HG03097 (cell line): ENCODE measurements at regions not wholly inside any gene's neighbourhood (a gene's known extent, or its start where the extent isn't known, plus 50 kb on each side); places are given as distances from the start of the nearest gene placed in this dataset.

Experiments used
- ATAC-seq: cut with Tn5 transposase; IDR thresholded peaks from one replicate; pipeline ENCODE4 v1.9.1; 2021; ENCODE audit not compliant: unreplicated experiment, low FRiP score

- no peak for ATAC-seq
These were observed 411.0 kb downstream of the KCNJ3 start for GRCh38 chr2:155109527-155109926.

- no peak for ATAC-seq
These were observed 401.8 kb downstream of the KCNJ3 start for GRCh38 chr2:155100261-155100660.

GRCh38 chr2:155099784-155100183, 401.3 kb downstream of the KCNJ3 start:
- ATAC-seq: no peak

GRCh38 chr2:155095613-155096012, 397.1 kb downstream of the KCNJ3 start:
- ATAC-seq: no peak

- ATAC-seq: no peak
These were observed 381.9 kb downstream of the KCNJ3 start for GRCh38 chr2:155080373-155080772.

GRCh38 chr2:155070489-155070888, 372.0 kb downstream of the KCNJ3 start:
- no peak for ATAC-seq

GRCh38 chr2:155062922-155063258, 364.4 kb downstream of the KCNJ3 start:
- no peak for ATAC-seq

- no peak for ATAC-seq
These were observed 363.9 kb downstream of the KCNJ3 start for GRCh38 chr2:155062250-155062921.

- no peak for ATAC-seq
These were observed 362.4 kb downstream of the KCNJ3 start for GRCh38 chr2:155060896-155061295.

- ATAC-seq: no peak
These were observed 356.2 kb downstream of the KCNJ3 start for GRCh38 chr2:155054712-155055111.

GRCh38 chr2:155043097-155043496, 344.6 kb downstream of the KCNJ3 start:
- no peak for ATAC-seq

- ATAC-seq: no peak
These were observed 336.8 kb downstream of the KCNJ3 start for GRCh38 chr2:155035308-155035707.

- ATAC-seq: no peak
These were observed 335.2 kb downstream of the KCNJ3 start for GRCh38 chr2:155033652-155034051.

- ATAC-seq: no peak
These were observed 331.8 kb downstream of the KCNJ3 start for GRCh38 chr2:155030296-155030695.

GRCh38 chr2:155026651-155027174, 328.2 kb downstream of the KCNJ3 start:
- ATAC-seq: no peak

GRCh38 chr2:155023674-155024073, 325.2 kb downstream of the KCNJ3 start:
- ATAC-seq: no peak

- ATAC-seq: no peak
These were observed 324.0 kb downstream of the KCNJ3 start for GRCh38 chr2:155022531-155022930.

GRCh38 chr2:155021618-155022017, 323.1 kb downstream of the KCNJ3 start:
- ATAC-seq: no peak

GRCh38 chr2:155020246-155020645, 321.8 kb downstream of the KCNJ3 start:
- ATAC-seq: no peak

GRCh38 chr2:155010925-155011324, 312.4 kb downstream of the KCNJ3 start:
- ATAC-seq: no peak

- ATAC-seq: no peak
These were observed 296.9 kb downstream of the KCNJ3 start for GRCh38 chr2:154995361-154995760.

GRCh38 chr2:154992826-154993225, 294.3 kb downstream of the KCNJ3 start:
- ATAC-seq: no peak

- ATAC-seq: no peak
These were observed 280.2 kb downstream of the KCNJ3 start for GRCh38 chr2:154978710-154979109.
